OCI-LY7 (cell line): ENCODE measurements at regions not wholly inside any gene's neighbourhood (a gene's known extent, or its start where the extent isn't known, plus 50 kb on each side); places are given as distances from the start of the nearest gene placed in this dataset.
"Not testable (repeated sequence)": the region's sequence is repeated elsewhere in the genome, so short reads cannot be mapped to it uniquely, and the experiment has no call there.

ENCODE experiments used
- EZH2phosphoT487 ChIP-seq: fragments of 200-600 bp; sonication (generic); IDR thresholded peaks from 2 replicates; pipeline ENCODE4 v1.6.1; 2018; ENCODE audit warnings: low read depth, borderline replicate concordance, mild to moderate bottlenecking, mixed run types, antibody characterized with exemption, low read length, moderate library complexity, mixed read lengths
- TF ChIP-seq, protein P1 (sequence below): fragments of 200-600 bp; sonication (generic); conservative IDR thresholded peaks from 2 replicates; pipeline ENCODE4 v1.5.1; 2014; ENCODE audit warnings: mild to moderate bottlenecking, antibody characterized with exemption, low read length, moderate library complexity, mixed read lengths

DNA sequence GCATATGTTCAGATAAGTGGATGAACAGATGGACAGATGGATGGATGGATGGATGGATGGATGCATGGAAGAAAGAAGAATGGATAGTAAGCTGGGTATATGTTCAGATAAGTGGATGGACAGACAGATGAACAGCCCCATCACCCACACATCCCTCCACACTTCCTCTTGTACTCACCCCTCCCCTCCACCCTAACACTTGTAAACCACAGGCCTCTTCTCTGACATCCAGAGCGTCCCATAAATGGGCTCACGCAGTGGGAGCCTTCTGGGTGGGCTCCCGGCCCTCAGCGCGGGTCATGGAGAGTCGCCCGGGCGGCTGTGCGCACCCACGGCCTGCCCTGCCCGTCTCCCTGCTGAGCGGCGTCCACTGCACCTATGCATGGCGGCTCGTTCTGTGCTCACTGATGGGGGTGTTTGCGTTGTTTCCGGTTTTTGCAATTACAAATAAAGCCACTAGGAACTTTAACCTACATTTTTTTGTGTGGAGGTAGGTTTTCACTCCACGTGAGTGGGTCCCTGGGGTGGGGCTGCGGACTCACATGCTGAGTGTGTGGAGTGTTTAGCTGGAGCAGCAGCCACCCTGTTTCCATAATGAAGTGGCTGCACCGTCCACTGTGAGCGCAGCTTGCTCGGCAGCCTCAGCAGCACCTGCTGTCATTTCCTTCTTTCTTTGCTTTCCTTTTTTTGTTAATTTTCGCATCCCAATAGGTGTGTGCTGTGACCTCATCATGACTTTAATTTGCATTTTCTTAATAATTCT lies 78.8 kb upstream of the SFSWAP start:
- TF ChIP-seq, protein P1, sequence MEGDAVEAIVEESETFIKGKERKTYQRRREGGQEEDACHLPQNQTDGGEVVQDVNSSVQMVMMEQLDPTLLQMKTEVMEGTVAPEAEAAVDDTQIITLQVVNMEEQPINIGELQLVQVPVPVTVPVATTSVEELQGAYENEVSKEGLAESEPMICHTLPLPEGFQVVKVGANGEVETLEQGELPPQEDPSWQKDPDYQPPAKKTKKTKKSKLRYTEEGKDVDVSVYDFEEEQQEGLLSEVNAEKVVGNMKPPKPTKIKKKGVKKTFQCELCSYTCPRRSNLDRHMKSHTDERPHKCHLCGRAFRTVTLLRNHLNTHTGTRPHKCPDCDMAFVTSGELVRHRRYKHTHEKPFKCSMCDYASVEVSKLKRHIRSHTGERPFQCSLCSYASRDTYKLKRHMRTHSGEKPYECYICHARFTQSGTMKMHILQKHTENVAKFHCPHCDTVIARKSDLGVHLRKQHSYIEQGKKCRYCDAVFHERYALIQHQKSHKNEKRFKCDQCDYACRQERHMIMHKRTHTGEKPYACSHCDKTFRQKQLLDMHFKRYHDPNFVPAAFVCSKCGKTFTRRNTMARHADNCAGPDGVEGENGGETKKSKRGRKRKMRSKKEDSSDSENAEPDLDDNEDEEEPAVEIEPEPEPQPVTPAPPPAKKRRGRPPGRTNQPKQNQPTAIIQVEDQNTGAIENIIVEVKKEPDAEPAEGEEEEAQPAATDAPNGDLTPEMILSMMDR: not testable (repeated sequence)
- TF ChIP-seq EZH2phosphoT487: not testable (repeated sequence)
